ENCODE measurements at regions not wholly inside any gene's neighbourhood (a gene's known extent, or its start where the extent isn't known, plus 50 kb on each side); places are given as distances from the start of the nearest gene placed in this dataset.
"Not testable (repeated sequence)": the region's sequence is repeated elsewhere in the genome, so short reads cannot be mapped to it uniquely, and the experiment has no call there.

- ATAC-seq, result peak; percentile 77
- TF ChIP-seq ZNF565 (CRISPR knock-in tag; conservative IDR thresholded peaks at IDR 0.05; ENCODE audit: low read depth) (no peak), ESRRG (CRISPR knock-in tag; IDR thresholded peaks at IDR 0.05) (no peak), ARNTL (CRISPR knock-in tag; IDR thresholded peaks at IDR 0.05; ENCODE audit: borderline replicate concordance, low read depth) (no peak)
These were observed 120.9 kb upstream of the IRAK1BP1 start for GRCh38 chr6:78746457-78746856.

DNA sequence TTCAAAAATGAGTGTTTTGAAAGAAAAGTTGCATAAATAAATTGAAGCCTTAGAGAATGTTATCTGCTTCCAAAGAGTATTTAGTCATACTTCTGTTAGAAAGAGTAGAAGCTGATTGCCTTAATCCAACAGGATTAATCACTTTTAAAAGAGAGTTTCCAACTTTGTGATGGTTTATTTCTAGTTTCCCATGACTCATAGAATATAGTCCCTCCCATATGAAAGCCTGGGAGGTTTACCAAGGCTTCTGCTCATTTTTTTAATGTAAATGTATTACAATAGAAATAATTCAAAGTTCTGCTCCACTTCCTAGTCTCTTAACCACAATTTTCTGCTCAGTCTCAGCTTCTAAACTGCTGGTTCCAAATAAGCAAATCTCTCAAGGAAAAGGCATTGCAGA, 118.0 kb upstream of the IRAK1BP1 start:
- ATAC-seq, result no peak; the same call in 2 of the 3 replicates
- TF ChIP-seq ARNTL (CRISPR knock-in tag; IDR thresholded peaks at IDR 0.05; ENCODE audit: borderline replicate concordance, low read depth), result no peak
- no peak for TF ChIP-seq ZNF70 (CRISPR knock-in tag; IDR thresholded peaks at IDR 0.05)
- no peak for TF ChIP-seq ZC3H10 (CRISPR knock-in tag; IDR thresholded peaks at IDR 0.05)
- no peak for TF ChIP-seq ZFP30 (CRISPR knock-in tag; IDR thresholded peaks at IDR 0.05)
- TF ChIP-seq, protein P1, sequence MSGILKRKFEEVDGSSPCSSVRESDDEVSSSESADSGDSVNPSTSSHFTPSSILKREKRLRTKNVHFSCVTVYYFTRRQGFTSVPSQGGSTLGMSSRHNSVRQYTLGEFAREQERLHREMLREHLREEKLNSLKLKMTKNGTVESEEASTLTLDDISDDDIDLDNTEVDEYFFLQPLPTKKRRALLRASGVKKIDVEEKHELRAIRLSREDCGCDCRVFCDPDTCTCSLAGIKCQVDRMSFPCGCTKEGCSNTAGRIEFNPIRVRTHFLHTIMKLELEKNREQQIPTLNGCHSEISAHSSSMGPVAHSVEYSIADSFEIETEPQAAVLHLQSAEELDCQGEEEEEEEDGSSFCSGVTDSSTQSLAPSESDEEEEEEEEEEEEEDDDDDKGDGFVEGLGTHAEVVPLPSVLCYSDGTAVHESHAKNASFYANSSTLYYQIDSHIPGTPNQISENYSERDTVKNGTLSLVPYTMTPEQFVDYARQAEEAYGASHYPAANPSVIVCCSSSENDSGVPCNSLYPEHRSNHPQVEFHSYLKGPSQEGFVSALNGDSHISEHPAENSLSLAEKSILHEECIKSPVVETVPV (CRISPR knock-in tag; IDR thresholded peaks at IDR 0.05), result no peak
- TF ChIP-seq PPARA (CRISPR knock-in tag; IDR thresholded peaks at IDR 0.05; ENCODE audit: borderline replicate concordance), result no peak
- no peak for TF ChIP-seq ZNF8 (CRISPR knock-in tag; IDR thresholded peaks at IDR 0.05)
- TF ChIP-seq RARB (CRISPR knock-in tag; IDR thresholded peaks at IDR 0.05), result no peak
- no peak for TF ChIP-seq PATZ1 (CRISPR knock-in tag; IDR thresholded peaks at IDR 0.05; ENCODE audit: borderline replicate concordance)
- TF ChIP-seq SNAI2 (CRISPR knock-in tag; IDR thresholded peaks at IDR 0.05), result no peak
- TF ChIP-seq, protein P2, sequence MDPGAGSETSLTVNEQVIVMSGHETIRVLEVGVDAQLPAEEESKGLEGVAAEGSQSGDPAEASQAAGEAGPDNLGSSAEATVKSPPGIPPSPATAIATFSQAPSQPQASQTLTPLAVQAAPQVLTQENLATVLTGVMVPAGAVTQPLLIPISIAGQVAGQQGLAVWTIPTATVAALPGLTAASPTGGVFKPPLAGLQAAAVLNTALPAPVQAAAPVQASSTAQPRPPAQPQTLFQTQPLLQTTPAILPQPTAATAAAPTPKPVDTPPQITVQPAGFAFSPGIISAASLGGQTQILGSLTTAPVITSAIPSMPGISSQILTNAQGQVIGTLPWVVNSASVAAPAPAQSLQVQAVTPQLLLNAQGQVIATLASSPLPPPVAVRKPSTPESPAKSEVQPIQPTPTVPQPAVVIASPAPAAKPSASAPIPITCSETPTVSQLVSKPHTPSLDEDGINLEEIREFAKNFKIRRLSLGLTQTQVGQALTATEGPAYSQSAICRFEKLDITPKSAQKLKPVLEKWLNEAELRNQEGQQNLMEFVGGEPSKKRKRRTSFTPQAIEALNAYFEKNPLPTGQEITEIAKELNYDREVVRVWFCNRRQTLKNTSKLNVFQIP (CRISPR knock-in tag; IDR thresholded peaks at IDR 0.05; ENCODE audit: borderline replicate concordance, low read depth), result no peak
- TF ChIP-seq ZFP3 (CRISPR knock-in tag; IDR thresholded peaks at IDR 0.05), result no peak
- TF ChIP-seq, protein P3, sequence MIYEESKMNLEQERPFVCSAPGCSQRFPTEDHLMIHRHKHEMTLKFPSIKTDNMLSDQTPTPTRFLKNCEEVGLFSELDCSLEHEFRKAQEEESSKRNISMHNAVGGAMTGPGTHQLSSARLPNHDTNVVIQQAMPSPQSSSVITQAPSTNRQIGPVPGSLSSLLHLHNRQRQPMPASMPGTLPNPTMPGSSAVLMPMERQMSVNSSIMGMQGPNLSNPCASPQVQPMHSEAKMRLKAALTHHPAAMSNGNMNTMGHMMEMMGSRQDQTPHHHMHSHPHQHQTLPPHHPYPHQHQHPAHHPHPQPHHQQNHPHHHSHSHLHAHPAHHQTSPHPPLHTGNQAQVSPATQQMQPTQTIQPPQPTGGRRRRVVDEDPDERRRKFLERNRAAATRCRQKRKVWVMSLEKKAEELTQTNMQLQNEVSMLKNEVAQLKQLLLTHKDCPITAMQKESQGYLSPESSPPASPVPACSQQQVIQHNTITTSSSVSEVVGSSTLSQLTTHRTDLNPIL (CRISPR knock-in tag; IDR thresholded peaks at IDR 0.05; ENCODE audit: low read depth), result no peak
- TF ChIP-seq ZNF565 (CRISPR knock-in tag; conservative IDR thresholded peaks at IDR 0.05; ENCODE audit: low read depth), result no peak
- no peak for TF ChIP-seq TCF4 (CRISPR knock-in tag; IDR thresholded peaks at IDR 0.05; ENCODE audit: borderline replicate concordance)
- TF ChIP-seq ESRRG (CRISPR knock-in tag; IDR thresholded peaks at IDR 0.05), result no peak
- no peak for TF ChIP-seq CSDC2 (CRISPR knock-in tag; IDR thresholded peaks at IDR 0.05)
- TF ChIP-seq TSHZ2 (CRISPR knock-in tag; IDR thresholded peaks at IDR 0.05), result no peak

DNA sequence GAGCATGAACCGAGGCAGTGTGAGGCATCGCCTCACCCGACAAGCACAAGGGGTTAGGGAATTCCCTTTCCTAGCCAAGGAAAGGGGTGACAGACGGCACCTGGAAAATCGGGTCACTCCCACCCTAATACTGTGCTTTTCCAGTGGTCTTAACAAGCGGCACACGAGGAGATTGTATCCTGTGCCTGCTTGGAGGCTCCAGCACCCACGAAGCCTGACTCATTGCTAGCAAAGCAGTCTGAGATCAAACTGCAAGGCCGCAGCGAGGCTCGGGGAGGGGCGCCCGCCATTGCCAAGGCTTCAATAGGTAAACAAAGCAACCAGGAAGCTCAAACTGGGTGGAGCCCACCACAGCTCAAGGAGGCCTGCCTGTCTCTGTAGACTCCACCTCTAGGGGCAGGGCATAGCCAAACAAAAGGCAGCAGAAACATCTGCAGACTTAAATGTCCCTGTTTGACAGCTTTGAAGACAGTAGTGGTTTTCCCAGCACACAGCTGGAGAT, 109.0 kb upstream of the IRAK1BP1 start:
- not testable (repeated sequence) for ATAC-seq

DNA sequence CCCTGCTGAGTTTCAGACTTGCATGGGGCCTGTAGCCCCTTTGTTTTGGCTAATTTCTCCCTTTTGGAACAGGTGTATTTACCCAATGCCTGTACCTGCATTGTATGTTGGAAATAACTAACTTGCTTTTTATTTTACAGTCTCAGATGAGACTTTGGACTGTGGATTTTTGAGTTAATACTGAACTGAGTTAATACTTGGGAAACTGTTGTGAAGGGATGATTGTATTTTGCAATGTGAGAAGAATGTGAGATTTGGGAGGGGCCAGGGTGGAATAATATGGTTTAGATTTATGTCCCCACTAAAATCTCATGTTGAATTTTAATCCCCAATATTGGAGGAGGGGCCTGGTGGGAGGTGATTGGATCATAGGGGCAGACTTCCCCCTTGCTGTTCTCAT, 99.1 kb upstream of the IRAK1BP1 start:
- ATAC-seq, result no peak
- TF ChIP-seq CSDC2 (CRISPR knock-in tag; IDR thresholded peaks at IDR 0.05) (no peak), ZC3H10 (CRISPR knock-in tag; IDR thresholded peaks at IDR 0.05) (no peak), ZNF8 (CRISPR knock-in tag; IDR thresholded peaks at IDR 0.05) (no peak), SNAI2 (CRISPR knock-in tag; IDR thresholded peaks at IDR 0.05) (no peak), ZFP3 (CRISPR knock-in tag; IDR thresholded peaks at IDR 0.05) (no peak), PATZ1 (CRISPR knock-in tag; IDR thresholded peaks at IDR 0.05; ENCODE audit: borderline replicate concordance) (no peak), BACH2 (CRISPR knock-in tag; IDR thresholded peaks at IDR 0.05; ENCODE audit: borderline replicate concordance) (no peak), ZFP30 (CRISPR knock-in tag; IDR thresholded peaks at IDR 0.05) (no peak), ESRRG (CRISPR knock-in tag; IDR thresholded peaks at IDR 0.05) (no peak), RARB (CRISPR knock-in tag; IDR thresholded peaks at IDR 0.05) (no peak), ARNTL (CRISPR knock-in tag; IDR thresholded peaks at IDR 0.05; ENCODE audit: borderline replicate concordance, low read depth) (no peak), ISL1 (CRISPR knock-in tag; IDR thresholded peaks at IDR 0.05) (no peak)
- TF ChIP-seq, protein P3 (CRISPR knock-in tag; IDR thresholded peaks at IDR 0.05; ENCODE audit: low read depth), result no peak
- TF ChIP-seq, protein P2 (CRISPR knock-in tag; IDR thresholded peaks at IDR 0.05; ENCODE audit: borderline replicate concordance, low read depth), result no peak

Measured in SK-N-SH treated with all-trans-retinoic acid at 6 μM for 48 hours (cell line).